ENCODE measurements at regions not wholly inside any gene's neighbourhood (a gene's known extent, or its start where the extent isn't known, plus 50 kb on each side); places are given as distances from the start of the nearest gene placed in this dataset.

DNA sequence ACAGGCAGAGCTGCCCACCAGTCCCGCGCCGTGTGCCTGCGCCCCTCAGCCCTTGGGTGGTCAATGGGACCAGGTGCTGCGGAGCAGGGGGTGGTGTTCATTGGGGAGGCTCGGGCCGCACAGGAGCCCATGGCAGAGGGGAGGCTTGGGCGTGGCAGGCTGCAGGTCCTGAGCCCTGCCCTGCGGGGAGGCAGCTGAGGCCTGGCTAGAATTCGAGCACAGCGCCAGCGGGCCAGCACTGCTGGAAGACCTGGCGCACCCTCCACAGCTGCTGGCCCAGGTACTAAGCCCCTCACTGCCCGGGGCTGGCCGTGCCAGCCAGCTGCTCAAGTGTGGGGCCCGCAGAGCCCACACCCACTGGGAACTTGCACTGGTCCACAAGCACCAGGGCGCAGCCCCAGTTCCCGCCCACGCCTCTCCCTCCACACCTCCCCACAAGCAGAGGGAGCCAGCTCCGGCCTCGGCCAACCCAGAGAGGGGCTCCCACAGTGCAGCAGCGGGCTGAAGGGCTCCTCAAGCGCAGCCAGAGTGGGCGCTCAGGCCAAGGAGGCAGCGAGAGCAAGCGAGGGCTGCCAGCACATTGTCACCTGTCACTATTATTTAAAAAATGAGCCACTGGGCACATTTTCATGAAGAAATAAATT, 645.8 kb downstream of the CENPC start:
- Histone ChIP-seq H3K4me3 (ENCODE audit: low read length, poor library complexity, severe bottlenecking) (no peak overlapping the region), H3K9me3 (ENCODE audit: insufficient read depth, low read depth, low read length) (no peaks in the 10 kb centered on the region), H3K4me2 (ENCODE audit: low read depth, low read length, poor library complexity, severe bottlenecking) (no peak overlapping the region), H3F3A (ENCODE audit: low read depth) (no peaks in the 10 kb centered on the region), H2AFZ (ENCODE audit: low read length) (no peak overlapping the region), H3K9me2 (replicated peaks; ENCODE audit: low read depth, low read length) (0 out of 2 replicates have a peak, but pooled peaks cover 4% of the 10 kb centered on the region), H3K79me2 (ENCODE audit: insufficient read depth, low read length) (no peaks in the 10 kb centered on the region), H3K27me3 (ENCODE audit: insufficient read depth, low read length, poor library complexity, severe bottlenecking) (no peaks in the 10 kb centered on the region), H3K36me3 (ENCODE audit: insufficient read depth, low read length) (no peaks in the 10 kb centered on the region), H3K9ac (ENCODE audit: low read depth, low read length, poor library complexity, severe bottlenecking) (no peak overlapping the region), H3K4me1 (ENCODE audit: insufficient read depth, low read length, poor library complexity, severe bottlenecking) (no peaks in the 10 kb centered on the region), H4K20me1 (ENCODE audit: insufficient read depth, low read length, poor library complexity, severe bottlenecking) (no peaks in the 10 kb centered on the region)
- TF ChIP-seq, protein P1, sequence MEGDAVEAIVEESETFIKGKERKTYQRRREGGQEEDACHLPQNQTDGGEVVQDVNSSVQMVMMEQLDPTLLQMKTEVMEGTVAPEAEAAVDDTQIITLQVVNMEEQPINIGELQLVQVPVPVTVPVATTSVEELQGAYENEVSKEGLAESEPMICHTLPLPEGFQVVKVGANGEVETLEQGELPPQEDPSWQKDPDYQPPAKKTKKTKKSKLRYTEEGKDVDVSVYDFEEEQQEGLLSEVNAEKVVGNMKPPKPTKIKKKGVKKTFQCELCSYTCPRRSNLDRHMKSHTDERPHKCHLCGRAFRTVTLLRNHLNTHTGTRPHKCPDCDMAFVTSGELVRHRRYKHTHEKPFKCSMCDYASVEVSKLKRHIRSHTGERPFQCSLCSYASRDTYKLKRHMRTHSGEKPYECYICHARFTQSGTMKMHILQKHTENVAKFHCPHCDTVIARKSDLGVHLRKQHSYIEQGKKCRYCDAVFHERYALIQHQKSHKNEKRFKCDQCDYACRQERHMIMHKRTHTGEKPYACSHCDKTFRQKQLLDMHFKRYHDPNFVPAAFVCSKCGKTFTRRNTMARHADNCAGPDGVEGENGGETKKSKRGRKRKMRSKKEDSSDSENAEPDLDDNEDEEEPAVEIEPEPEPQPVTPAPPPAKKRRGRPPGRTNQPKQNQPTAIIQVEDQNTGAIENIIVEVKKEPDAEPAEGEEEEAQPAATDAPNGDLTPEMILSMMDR (conservative IDR thresholded peaks at IDR 0.05; ENCODE audit: low read length) = no peak
- TF ChIP-seq EZH2phosphoT487 (IDR thresholded peaks at IDR 0.05; ENCODE audit: borderline replicate concordance) = no peak

DNA sequence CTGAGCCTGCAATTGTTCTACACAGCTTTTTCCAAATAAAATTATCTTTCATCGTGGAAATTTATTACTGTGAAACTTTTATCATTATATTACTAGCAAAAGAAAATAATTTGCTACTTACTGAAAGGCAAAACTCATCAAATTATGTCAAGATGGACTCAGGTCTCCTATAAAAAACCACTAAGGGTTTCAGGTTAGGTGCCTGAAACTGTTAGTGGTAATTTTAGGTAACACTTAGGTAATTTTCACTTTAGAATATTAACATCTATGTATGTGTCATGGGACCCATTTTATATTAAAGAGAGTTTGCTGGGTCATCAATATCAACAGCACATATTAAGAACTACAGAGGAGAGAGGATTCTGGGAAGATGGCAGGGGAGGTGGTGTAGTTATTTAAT, 651.5 kb downstream of the CENPC start:
- Histone ChIP-seq H3K4me1 (ENCODE audit: insufficient read depth, low read length, poor library complexity, severe bottlenecking) (no peaks in the 10 kb centered on the region), H3K79me2 (ENCODE audit: insufficient read depth, low read length) (no peaks in the 10 kb centered on the region), H2AFZ (ENCODE audit: low read length) (no peak overlapping the region), H3K9me2 (replicated peaks; ENCODE audit: low read depth, low read length) (0 out of 2 replicates have a peak, but pooled peaks cover 4% of the 10 kb centered on the region), H3K4me2 (ENCODE audit: low read depth, low read length, poor library complexity, severe bottlenecking) (no peak overlapping the region), H3K27me3 (ENCODE audit: insufficient read depth, low read length, poor library complexity, severe bottlenecking) (no peaks in the 10 kb centered on the region), H3K36me3 (ENCODE audit: insufficient read depth, low read length) (no peaks in the 10 kb centered on the region), H3K9me3 (ENCODE audit: insufficient read depth, low read depth, low read length) (no peaks in the 10 kb centered on the region), H3F3A (ENCODE audit: low read depth) (no peaks in the 10 kb centered on the region), H3K9ac (ENCODE audit: low read depth, low read length, poor library complexity, severe bottlenecking) (no peak overlapping the region), H4K20me1 (ENCODE audit: insufficient read depth, low read length, poor library complexity, severe bottlenecking) (no peaks in the 10 kb centered on the region), H3K4me3 (ENCODE audit: low read length, poor library complexity, severe bottlenecking) (no peak overlapping the region)
- no peak for TF ChIP-seq EZH2phosphoT487 (IDR thresholded peaks at IDR 0.05; ENCODE audit: borderline replicate concordance)
- TF ChIP-seq, protein P1 (conservative IDR thresholded peaks at IDR 0.05; ENCODE audit: low read length) = no peak

DNA sequence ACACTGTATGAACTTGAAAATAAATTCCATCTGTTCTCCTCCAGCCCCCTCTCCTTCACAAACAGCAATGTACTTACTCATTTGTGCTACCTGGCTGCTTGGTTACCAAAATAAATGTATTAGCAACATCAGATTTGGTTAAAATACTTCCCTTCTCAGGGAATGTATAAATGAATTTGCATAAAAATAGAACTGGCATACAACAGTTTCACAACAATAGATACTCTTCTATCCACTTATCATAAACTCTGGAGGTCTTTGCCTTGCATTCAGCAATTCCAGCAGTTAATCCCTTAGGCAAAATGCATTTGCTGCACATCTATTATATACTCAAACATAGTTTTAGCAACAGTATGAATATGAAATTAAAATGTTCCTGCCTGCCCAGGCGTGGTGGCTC, 658.2 kb downstream of the CENPC start:
- H3K9me3 ChIP-seq (ENCODE audit: insufficient read depth, low read depth, low read length) = no peaks in the 10 kb centered on the region
- no peak overlapping the region for H2AFZ ChIP-seq (ENCODE audit: low read length)
- no peaks in the 10 kb centered on the region for H4K20me1 ChIP-seq (ENCODE audit: insufficient read depth, low read length, poor library complexity, severe bottlenecking)
- H3K4me2 ChIP-seq (ENCODE audit: low read depth, low read length, poor library complexity, severe bottlenecking) = no peak overlapping the region
- no peaks in the 10 kb centered on the region for H3K27me3 ChIP-seq (ENCODE audit: insufficient read depth, low read length, poor library complexity, severe bottlenecking)
- H3F3A ChIP-seq (ENCODE audit: low read depth) = no peaks in the 10 kb centered on the region
- no peaks in the 10 kb centered on the region for H3K4me1 ChIP-seq (ENCODE audit: insufficient read depth, low read length, poor library complexity, severe bottlenecking)
- TF ChIP-seq EZH2phosphoT487 (IDR thresholded peaks at IDR 0.05; ENCODE audit: borderline replicate concordance) = no peak
- TF ChIP-seq, protein P1 (conservative IDR thresholded peaks at IDR 0.05; ENCODE audit: low read length) = no peak
- H3K4me3 ChIP-seq (ENCODE audit: low read length, poor library complexity, severe bottlenecking) = no peak overlapping the region
- H3K79me2 ChIP-seq (ENCODE audit: insufficient read depth, low read length) = no peaks in the 10 kb centered on the region
- no peaks in the 10 kb centered on the region for H3K36me3 ChIP-seq (ENCODE audit: insufficient read depth, low read length)
- no peak overlapping the region for H3K9ac ChIP-seq (ENCODE audit: low read depth, low read length, poor library complexity, severe bottlenecking)
- no peaks in the 10 kb centered on the region for H3K9me2 ChIP-seq (replicated peaks; ENCODE audit: low read depth, low read length)
